Umbilical cord (tissue), 1 donor: ENCODE measurements at regions not wholly inside any gene's neighbourhood (a gene's known extent, or its start where the extent isn't known, plus 50 kb on each side); places are given as distances from the start of the nearest gene placed in this dataset.
A peak's percentile ranks its signal among the peaks of the same experiment; 100 is the strongest.

Experiments
- DNase-seq: peaks from one replicate; pipeline ENCODE4 v3.0.0-alpha.2; 2015; ENCODE audit warnings: low spot score

- no peak for DNase-seq
Observed at GRCh38 chr7:25947669-25948516, 204.1 kb upstream of the NFE2L3 start.

DNA sequence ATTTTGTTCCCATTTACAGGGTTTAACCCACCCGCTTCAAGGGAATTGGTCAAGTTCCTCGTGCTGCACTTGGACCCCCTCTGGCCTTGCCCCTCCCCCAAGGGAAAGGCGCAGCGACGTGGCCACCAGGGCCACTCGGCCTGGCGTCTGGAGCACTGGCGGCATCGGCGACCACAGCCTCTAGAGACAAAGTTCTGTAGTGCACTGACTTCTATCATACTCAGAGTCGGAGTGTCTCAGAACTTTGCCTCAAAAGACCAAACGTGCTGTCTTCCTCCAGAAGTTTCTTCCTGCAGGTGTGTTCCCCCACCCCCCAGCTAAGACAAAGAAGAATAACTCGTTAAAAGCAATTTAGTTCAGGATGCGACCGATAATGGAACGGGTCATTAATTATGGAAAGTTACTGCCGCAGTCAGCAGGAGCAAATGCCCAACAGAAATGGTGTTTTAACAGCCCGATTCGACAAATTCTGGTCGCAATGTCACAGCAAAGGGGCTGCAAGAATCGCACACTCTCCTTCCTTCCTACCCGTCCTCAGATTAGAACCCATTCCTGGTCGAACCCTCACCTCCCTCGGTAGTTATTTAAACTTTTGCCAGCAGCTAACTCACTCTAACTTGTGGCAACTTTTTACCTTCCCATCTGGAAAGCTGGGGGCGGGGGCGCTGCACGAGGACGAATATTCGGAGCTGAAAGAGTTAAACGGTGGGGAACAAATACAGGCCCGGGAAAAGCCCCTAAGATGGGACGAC lies 202.1 kb upstream of the NFE2L3 start:
- no peak for DNase-seq

- peak; percentile 96 for DNase-seq
Observed at GRCh38 chr7:25950488-25951413, 201.2 kb upstream of the NFE2L3 start.

GRCh38 chr7:25951414-25952260 lies 200.4 kb upstream of the NFE2L3 start:
- peak; percentile 42 for DNase-seq

DNA sequence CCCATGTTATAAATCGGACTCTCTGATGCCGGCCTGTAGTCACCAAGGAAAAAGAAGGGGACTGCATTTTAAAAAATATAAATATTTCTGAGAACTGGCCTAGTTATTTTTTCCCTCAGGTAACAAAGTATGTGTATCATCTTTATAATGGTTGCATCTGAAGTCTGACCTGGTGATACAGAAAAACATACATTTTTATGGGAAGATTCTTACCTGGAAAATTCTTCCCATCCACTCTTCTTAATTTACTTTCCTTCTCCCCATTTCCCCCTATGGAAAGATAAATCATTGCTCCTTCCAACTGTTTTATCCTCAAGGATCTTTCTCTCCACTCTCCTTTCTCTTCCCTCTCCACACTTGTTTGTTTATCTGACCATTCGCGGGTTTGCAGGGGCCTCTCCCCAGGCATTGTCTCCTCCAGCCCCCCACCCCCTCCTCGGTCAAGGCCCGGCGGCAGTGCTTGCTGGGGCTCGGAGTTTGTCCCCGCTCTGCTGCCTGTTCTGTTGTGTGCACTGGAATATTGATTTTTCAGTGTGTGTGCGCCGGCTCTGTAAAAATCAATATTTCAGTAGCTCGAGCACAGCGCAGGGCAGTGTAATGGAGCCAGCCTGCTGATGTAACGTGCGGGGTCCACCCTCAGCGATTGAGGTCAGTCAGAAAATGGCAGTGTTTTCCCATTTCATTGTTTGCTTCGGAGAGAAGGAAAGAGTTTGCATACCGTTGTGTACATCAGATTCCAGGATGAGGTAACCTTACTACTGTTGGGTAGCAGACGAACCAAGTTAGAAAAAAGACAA lies 199.5 kb upstream of the NFE2L3 start:
- no peak for DNase-seq

- no peak for DNase-seq
Observed at GRCh38 chr7:25953859-25954258, 198.1 kb upstream of the NFE2L3 start.

GRCh38 chr7:25954395-25954794 lies 197.6 kb upstream of the NFE2L3 start:
- no peak for DNase-seq

GRCh38 chr7:25959168-25959734 lies 192.7 kb upstream of the NFE2L3 start:
- no peak for DNase-seq

DNA sequence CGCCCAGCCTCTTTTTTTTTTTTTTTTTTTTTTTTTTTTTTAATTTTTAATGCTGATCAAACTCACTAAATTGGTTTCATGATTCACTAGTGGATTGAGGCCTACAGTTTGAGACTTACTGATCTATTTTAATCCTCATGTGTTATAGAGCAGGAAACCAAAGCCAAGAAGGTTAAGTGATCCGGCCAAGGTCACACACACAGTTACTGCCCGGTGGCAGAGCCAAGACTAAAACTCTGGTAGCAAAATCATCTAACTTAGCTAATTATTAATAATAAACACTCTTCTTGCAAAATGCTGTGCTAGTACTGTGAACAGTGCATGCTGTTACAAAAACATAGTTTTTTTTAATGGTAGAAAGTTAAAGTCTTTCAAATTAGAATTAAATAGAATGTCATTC lies 188.3 kb upstream of the NFE2L3 start:
- no peak for DNase-seq

DNA sequence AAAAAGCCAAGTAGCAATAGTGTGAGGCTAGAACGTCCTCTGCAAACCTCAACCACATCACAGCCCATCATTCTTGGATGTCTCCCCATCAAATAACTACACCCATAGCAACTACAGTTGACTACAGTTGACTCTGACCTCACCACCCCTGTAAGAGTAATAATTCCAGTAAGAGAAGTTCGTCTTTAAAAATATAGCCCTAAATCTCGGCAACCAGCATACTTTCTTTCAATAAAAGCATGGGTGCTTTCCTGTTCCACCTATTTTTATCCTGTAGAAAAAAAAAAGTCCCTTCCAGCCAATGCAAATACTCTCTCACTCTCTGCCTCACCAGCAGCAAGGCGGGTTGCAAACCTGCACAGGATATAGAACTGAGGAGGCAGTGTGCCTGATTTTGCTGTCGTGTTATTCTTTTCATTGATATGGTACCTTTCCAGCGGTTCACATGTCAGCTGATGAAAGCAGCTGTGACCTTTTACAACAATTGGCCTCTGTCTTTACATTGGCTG lies 187.5 kb upstream of the NFE2L3 start:
- no peak for DNase-seq

GRCh38 chr7:25965405-25966123 lies 186.4 kb upstream of the NFE2L3 start:
- DNase-seq: no peak

GRCh38 chr7:25966469-25966868 lies 185.5 kb upstream of the NFE2L3 start:
- DNase-seq: no peak

GRCh38 chr7:25967278-25968204 lies 184.5 kb upstream of the NFE2L3 start:
- no peak for DNase-seq

GRCh38 chr7:25968205-25968993 lies 183.6 kb upstream of the NFE2L3 start:
- DNase-seq: no peak

- no peak for DNase-seq
Observed at GRCh38 chr7:25970356-25970755, 181.6 kb upstream of the NFE2L3 start.

DNA sequence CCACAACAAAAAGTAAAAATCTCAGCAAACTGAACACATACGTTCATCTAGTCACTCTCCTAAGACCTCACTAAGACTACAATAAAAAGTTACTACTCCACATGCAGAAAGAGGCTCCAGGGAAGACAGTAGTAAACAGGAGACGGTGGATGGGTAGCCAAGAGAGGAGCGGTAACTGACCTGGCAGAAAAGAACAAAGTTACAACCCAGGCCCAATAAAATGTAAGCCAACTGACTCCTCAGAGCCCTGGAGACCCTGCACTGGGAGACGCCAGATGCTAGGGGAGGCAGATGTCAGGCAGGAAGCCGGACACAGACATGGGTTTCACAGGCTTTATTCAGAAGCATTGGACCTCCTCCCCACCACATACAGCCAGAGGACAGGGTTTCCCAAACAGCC lies 181.1 kb upstream of the NFE2L3 start:
- no peak for DNase-seq

DNA sequence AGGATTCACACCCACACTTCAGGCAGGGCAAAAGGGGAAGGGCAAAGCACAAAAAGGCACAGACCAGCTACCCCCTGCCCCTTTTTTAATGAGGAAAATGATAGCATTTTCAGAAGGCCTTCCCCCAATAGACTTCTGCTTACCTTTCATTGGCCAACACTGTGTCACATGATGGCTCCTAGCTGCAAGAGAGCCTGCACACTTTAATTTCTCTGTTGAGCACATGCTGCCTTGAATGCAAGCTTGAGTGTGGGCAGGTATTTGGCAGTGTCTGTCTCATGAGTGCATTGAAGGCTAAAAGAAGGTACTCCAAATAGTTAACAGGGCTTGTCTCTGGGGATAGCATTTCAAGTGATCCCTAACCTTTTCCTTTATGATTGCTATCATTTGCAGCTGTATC lies 175.4 kb upstream of the NFE2L3 start:
- no peak for DNase-seq
